ACHN (cell line): ENCODE measurements at regions not wholly inside any gene's neighbourhood (a gene's known extent, or its start where the extent isn't known, plus 50 kb on each side); places are given as distances from the start of the nearest gene placed in this dataset.
"Not testable (repeated sequence)": the region's sequence is repeated elsewhere in the genome, so short reads cannot be mapped to it uniquely, and the experiment has no call there.

Experiments
- DNase-seq: peaks from one replicate; pipeline ENCODE4 v3.0.0-alpha.2; 2015
- in situ Hi-C: cut with HindIII; loops from 2 replicates; pipeline ENCODE4 v1.10.0; 2017; ENCODE audit warnings: low sequenced_read_pairs, low pct_ligation_motif_present, low pct_unique_long_range_greater_than_20kb

- in situ Hi-C loops = no loop called here
- no peak for DNase-seq
These were observed 172.7 kb downstream of the GNAI1 start for GRCh38 chr7:80307227-80307856.

- in situ Hi-C loops = no loop called here
- DNase-seq = no peak
These were observed 168.7 kb downstream of the GNAI1 start for GRCh38 chr7:80303315-80303714.

DNA sequence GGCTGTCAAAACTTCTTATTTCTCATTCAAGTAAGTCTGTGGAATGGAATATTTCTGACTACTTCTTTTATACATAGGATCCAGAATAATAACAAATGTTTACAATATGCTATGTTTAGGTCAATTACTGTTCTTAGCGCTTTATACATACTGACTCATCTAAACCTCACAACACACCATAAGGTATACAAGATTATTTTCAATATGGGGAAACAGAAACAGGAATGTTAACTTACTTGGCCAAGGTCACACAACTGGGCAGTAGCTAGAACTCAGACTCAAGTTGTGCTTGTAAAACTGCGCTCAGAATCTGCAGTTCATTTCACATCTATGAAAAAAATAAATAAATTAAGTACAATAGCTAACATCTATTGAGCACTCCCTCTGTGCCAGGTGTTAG is 168.0 kb downstream of the GNAI1 start:
- in situ Hi-C loops = no loop called here
- DNase-seq = no peak

DNA sequence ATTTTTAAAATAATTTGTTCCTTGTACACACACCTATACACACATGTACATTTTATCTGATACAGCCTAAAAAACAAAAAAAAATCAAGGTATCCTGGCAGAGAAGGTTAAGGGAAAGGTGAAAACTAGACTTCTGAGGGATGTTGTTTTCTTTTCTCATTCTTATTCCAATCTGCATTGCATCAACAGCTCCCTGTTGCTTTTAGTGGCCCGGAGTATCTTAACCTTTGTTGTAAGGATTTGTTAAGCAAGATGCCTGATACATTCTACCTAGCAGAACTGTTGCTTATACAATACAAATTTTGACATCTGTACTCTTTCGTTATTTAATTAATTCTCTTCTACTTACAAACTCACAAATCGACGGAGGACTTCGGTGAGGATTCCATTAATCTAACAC is 167.4 kb downstream of the GNAI1 start:
- no peak for DNase-seq
- in situ Hi-C loops = no loop called here

GRCh38 chr7:80298201-80298600 is 163.6 kb downstream of the GNAI1 start:
- no peak for DNase-seq
- in situ Hi-C loops = no loop called here

DNA sequence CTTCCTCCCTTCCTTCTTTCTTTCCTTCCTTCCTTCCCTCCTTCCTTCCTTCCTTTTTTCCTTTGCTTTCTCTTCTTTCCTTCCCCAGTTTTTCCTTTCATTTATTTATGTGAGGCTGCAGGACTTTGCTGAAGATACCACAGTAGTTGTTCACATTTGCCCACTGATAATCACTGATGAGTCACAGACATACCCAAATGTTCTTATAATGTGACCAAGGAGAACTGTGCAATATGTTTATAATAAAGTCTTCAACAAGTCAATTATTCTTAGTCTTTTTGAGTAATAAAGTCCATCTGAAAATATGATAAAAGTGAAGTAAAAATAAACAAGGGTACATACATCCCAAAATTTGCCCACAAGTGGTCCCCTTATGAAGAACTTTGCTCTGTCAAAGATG is 159.7 kb downstream of the GNAI1 start:
- no peak for DNase-seq
- in situ Hi-C loops = no loop called here

GRCh38 chr7:80292634-80293033 is 158.0 kb downstream of the GNAI1 start:
- in situ Hi-C loops, DNase-seq: not testable (repeated sequence)

DNA sequence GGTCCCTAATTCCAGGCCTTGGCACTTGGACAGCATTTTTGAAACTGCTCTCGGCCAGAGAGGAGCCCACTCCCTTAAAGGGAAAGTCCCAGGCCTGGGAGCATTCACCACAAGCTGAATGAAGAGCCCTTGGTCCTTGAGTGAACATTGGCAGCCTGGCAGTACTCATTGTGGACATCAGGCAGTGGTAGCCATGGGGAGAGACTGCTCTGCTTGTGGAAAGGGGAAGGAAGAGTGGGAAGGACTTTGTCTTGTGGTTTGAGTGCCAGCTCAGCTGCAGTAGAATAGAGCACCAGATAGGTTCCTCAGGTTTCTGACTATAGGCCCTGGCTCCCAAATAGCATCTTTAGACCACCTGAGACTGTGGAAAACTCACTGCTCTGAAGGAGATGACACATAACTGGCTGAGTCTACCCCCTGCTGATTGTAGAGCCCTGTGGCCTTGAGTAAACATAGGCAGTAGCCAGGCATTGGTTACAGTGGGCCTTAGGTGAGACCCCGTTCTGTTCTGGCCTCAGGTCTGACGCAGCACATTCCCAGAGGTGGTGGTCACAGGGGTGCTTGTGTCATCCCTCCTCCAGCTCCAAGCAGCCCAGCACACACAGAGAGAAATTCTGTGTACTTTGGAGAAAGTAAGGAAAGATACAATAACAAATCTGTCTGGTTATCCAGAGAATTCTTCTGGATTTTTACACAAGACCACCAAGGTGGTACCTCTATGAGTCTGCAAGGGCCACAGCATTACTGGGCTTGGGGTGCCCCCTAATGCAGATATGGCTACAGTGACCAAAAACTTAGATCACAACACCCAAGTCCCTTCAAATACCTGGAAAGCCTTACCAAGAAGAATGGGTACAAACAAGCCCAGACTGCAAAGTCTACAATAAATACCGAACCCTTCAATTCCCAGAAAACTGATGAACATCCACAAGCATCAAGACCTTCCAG is 153.8 kb downstream of the GNAI1 start:
- DNase-seq = peak; percentile 29
- in situ Hi-C loops = no loop called here

DNA sequence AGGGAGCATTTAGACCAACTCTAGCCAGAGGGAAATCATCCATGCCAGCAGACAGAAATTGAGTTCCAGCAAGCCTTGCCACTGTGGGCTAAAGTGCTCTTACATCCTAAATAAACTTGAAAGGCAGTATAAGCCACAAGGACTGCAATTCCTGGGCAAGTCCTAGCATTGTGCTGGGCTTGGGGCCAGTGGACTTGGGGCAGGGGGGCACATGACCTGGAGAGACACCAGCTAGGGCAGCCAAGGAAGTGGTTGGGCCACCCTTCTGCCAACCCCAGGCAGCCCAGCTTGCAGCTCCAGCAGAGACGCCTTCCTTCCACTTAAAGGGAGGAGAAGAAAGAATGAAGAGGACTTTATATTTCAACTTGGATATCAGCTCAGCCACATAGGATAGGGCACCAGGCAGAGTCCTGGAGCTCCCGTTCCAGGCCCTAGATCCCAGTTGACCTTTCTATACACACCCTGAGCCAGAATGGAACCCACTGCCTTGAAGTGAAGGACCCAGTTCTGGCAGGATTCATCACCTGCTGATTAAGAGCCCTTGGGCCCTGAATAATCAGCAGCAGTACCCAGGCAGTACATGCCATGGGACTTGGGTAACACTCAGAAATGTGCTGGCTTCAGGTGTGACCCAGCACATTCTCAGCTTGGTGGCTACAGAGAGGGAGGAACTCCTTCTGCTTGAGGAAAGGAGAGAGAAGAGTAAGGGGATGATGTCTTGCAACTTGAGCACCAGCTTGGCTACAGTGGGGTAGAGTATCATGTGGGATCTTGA is 153.0 kb downstream of the GNAI1 start:
- DNase-seq = no peak
- in situ Hi-C loops = no loop called here

DNA sequence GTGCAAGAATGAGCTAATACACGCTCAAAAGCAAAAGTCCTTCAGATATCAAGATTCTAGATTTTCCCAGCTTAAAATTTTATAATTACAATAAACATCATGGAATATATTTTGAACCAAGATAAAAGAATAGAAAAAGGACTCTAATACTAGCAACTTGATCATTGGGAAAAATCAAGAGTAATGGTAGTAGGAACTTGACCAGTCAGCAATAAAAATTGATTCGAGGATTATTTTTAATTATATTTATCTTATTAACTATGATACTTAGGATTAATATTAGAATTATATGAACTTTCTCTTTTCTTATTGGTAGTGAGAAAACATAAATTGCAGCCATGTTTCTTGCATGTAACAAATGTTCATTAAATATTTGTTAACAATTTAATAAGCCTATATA is 152.0 kb downstream of the GNAI1 start:
- in situ Hi-C loops = no loop called here
- DNase-seq = no peak

DNA sequence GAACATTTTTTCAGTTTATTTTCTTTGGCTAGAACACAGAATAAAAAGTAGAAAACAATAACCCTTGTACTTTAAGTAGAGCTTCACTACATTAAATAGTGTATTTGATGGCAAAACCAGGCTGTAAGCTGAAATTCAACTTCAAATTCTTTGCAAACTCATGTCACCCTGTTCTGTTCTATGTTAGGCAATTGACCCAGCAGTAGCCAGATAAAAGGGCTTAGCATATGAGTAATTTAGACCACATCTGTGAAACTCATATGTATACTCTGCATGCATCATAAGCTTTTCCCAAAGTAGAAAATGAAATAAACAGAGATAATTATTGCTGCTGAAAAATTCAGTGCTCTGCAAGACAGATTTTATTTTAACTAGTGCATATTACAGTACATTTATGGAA is 150.2 kb downstream of the GNAI1 start:
- DNase-seq = no peak
- in situ Hi-C loops = no loop called here

DNA sequence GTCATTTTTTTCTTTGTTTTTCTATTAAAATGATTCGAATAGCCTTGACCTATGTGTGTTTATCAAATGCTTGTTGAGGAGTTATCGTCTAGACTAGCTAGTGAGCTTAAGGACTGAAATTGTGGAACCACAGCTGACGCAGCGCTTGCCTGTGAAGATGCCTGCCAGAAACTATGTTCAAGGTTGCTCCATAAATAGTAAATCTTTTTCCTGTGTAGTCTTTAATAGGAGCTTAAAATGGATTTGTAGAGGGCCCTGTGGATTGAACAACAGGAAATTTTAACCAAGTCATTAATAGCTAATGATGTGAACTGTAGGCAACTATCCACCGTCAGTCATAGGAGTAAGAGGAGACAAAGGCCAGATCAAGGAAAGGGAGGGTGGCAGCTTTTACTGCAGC is 145.1 kb downstream of the GNAI1 start:
- DNase-seq = no peak
- in situ Hi-C loops = no loop called here

GRCh38 chr7:80278737-80279136 is 144.1 kb downstream of the GNAI1 start:
- in situ Hi-C loops = no loop called here
- no peak for DNase-seq

DNA sequence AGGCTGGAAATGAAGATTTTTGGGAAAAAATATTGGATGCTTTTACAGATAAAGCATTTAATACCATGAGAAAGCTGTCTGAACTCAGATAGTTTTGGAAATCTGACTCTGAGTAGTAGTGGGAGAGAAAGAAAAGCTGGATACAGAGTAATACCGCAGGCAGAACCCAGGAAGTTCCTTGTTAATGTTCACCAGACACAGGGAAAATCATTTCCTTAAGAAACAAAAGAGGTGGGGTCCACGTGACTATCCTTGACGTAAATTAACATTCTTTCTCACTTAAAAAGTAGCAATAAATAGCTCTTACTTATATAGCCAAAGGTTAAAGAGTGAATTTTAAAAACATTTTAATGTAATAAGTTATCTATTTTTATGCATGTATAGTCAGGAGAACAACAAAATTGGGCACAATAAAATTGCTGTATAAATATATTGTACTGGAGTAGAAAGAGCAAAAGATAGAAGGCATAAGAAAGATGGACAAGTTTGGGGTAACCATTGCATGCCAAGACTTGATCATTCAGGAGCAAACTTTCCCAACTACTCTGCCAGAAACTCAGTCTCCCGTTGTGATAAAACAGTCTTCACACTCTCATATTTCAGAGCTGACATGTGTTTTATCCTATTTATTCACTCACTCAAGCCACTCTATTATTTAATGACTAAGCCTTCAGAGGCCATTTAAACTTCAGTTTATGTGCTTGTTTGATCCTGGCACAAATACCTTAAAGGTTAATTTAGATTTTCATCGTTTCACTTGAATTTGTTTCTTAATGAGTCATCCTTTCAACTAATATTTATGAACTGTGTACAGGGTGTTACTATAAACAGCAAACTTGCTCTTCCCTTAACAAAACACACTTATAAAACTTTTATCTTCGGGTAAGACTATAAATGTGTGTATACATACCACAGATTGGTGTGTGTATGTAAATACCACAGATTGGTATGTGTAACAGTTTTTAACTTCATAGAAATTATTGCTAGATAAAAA is 143.1 kb downstream of the GNAI1 start:
- in situ Hi-C loops = no loop called here
- peak; percentile 87 for DNase-seq
